ENCODE measurements at regions not wholly inside any gene's neighbourhood (a gene's known extent, or its start where the extent isn't known, plus 50 kb on each side); places are given as distances from the start of the nearest gene placed in this dataset.
A peak's percentile ranks its signal among the peaks of the same experiment; 100 is the strongest.

- H3K4me3 ChIP-seq (ENCODE audit: low read length): no peak overlapping the region
- DNase-seq (ENCODE audit: low read depth): no peak
- TF ChIP-seq CTCF (IDR thresholded peaks at IDR 0.05; ENCODE audit: insufficient read depth, low read depth, low read length, missing control alignments): no peak
These were observed 376.6 kb upstream of the ONECUT1 start for GRCh38 chr15:53166684-53167201.

- H3K4me3 ChIP-seq (ENCODE audit: low read length): no peak overlapping the region
- no peak for TF ChIP-seq CTCF (IDR thresholded peaks at IDR 0.05; ENCODE audit: insufficient read depth, low read depth, low read length, missing control alignments)
- no peak for DNase-seq (ENCODE audit: low read depth)
These were observed 376.0 kb upstream of the ONECUT1 start for GRCh38 chr15:53165988-53166683.

GRCh38 chr15:53160092-53160704, 370.1 kb upstream of the ONECUT1 start:
- no peak for DNase-seq (ENCODE audit: low read depth)
- TF ChIP-seq CTCF (IDR thresholded peaks at IDR 0.05; ENCODE audit: insufficient read depth, low read depth, low read length, missing control alignments): no peak
- no peak overlapping the region for H3K4me3 ChIP-seq (ENCODE audit: low read length)

- H3K4me3 ChIP-seq (ENCODE audit: low read length): no peak overlapping the region
- DNase-seq (ENCODE audit: low read depth): no peak
- no peak for TF ChIP-seq CTCF (IDR thresholded peaks at IDR 0.05; ENCODE audit: insufficient read depth, low read depth, low read length, missing control alignments)
These were observed 369.3 kb upstream of the ONECUT1 start for GRCh38 chr15:53159458-53159857.

GRCh38 chr15:53158995-53159394, 368.9 kb upstream of the ONECUT1 start:
- H3K4me3 ChIP-seq (ENCODE audit: low read length): no peak overlapping the region
- no peak for TF ChIP-seq CTCF (IDR thresholded peaks at IDR 0.05; ENCODE audit: insufficient read depth, low read depth, low read length, missing control alignments)
- no peak for DNase-seq (ENCODE audit: low read depth)

- TF ChIP-seq CTCF (IDR thresholded peaks at IDR 0.05; ENCODE audit: insufficient read depth, low read depth, low read length, missing control alignments): no peak
- no peak overlapping the region for H3K4me3 ChIP-seq (ENCODE audit: low read length)
- DNase-seq (ENCODE audit: low read depth): peak; percentile 9
These were observed 343.2 kb upstream of the ONECUT1 start for GRCh38 chr15:53133255-53133850.

Measured in epithelial cell of esophagus (primary cell).